ENCODE measurements at regions not wholly inside any gene's neighbourhood (a gene's known extent, or its start where the extent isn't known, plus 50 kb on each side); places are given as distances from the start of the nearest gene placed in this dataset.

- no peaks in the 10 kb centered on the region for H3K36me3 Mint-ChIP-seq (ENCODE audit: insufficient read depth, unreplicated experiment)
- peaks cover 6% of the 10 kb centered on the region for H3K4me1 Mint-ChIP-seq (ENCODE audit: low read depth, unreplicated experiment)
- no peak for TF ChIP-seq CTCF (IDR thresholded peaks at IDR 0.05; ENCODE audit: insufficient read depth in 1 of 2, low read depth in 1 of 2, low read length in 1 of 2, severe bottlenecking in 1 of 2, unreplicated experiment in 1 of 2)
- intact Hi-C loops (cut with micrococcal nuclease; ENCODE audit: unreplicated experiment): no loop called here
- ChIA-PET POLR2A (no interaction called here), CTCF (no interaction called here)
- H3K9me3 ChIP-seq: peaks cover 4% of the 10 kb centered on the region; the same call in 1 of the 2 replicates
- DNase-seq: no peak
- H3K4me3 ChIP-seq (ENCODE audit: low read depth, low read length): no peak overlapping the region
- no peaks in the 10 kb centered on the region for H3K36me3 ChIP-seq (ENCODE audit: control insufficient read depth, insufficient read depth, low read length)
- H3K27ac Mint-ChIP-seq (ENCODE audit: unreplicated experiment): no peak overlapping the region
- H3K9me3 Mint-ChIP-seq (ENCODE audit: unreplicated experiment): no peaks in the 10 kb centered on the region
- BruUV-seq (replicated peaks): no TSS peak
- H3K27me3 Mint-ChIP-seq (ENCODE audit: insufficient read depth, unreplicated experiment): no peaks in the 10 kb centered on the region
- H3K4me1 ChIP-seq: no peaks in the 10 kb centered on the region
- no peaks in the 10 kb centered on the region for H3K27me3 ChIP-seq (replicated peaks; ENCODE audit: control insufficient read depth, insufficient read depth, low read length)
- H3K4me3 Mint-ChIP-seq (ENCODE audit: unreplicated experiment): no peak overlapping the region
These were observed 223.4 kb upstream of the SLCO3A1 start for GRCh38 chr15:91630090-91630489.

- ChIA-PET POLR2A (no interaction called here), CTCF (no interaction called here)
- Mint-ChIP-seq H3K9me3 (ENCODE audit: unreplicated experiment) (no peaks in the 10 kb centered on the region), H3K4me1 (ENCODE audit: low read depth, unreplicated experiment) (peaks cover 6% of the 10 kb centered on the region), H3K36me3 (ENCODE audit: insufficient read depth, unreplicated experiment) (no peaks in the 10 kb centered on the region), H3K27ac (ENCODE audit: unreplicated experiment) (no peak overlapping the region), H3K27me3 (ENCODE audit: insufficient read depth, unreplicated experiment) (no peaks in the 10 kb centered on the region), H3K4me3 (ENCODE audit: unreplicated experiment) (no peak overlapping the region)
- H3K4me1 ChIP-seq: no peaks in the 10 kb centered on the region
- no peak for TF ChIP-seq CTCF (IDR thresholded peaks at IDR 0.05; ENCODE audit: insufficient read depth in 1 of 2, low read depth in 1 of 2, low read length in 1 of 2, severe bottlenecking in 1 of 2, unreplicated experiment in 1 of 2)
- H3K4me3 ChIP-seq (ENCODE audit: low read depth, low read length): no peak overlapping the region
- no TSS peak for BruUV-seq (replicated peaks)
- intact Hi-C loops (cut with micrococcal nuclease; ENCODE audit: unreplicated experiment): no loop called here
- DNase-seq: no peak
- peaks cover 4% of the 10 kb centered on the region; the same call in 1 of the 2 replicates for H3K9me3 ChIP-seq
- no peaks in the 10 kb centered on the region for H3K27me3 ChIP-seq (replicated peaks; ENCODE audit: control insufficient read depth, insufficient read depth, low read length)
- H3K36me3 ChIP-seq (ENCODE audit: control insufficient read depth, insufficient read depth, low read length): no peaks in the 10 kb centered on the region
These were observed 221.3 kb upstream of the SLCO3A1 start for GRCh38 chr15:91632176-91632575.

GRCh38 chr15:91632981-91633380 lies 220.5 kb upstream of the SLCO3A1 start:
- DNase-seq: no peak
- Mint-ChIP-seq H3K27ac (ENCODE audit: unreplicated experiment) (no peak overlapping the region), H3K4me3 (ENCODE audit: unreplicated experiment) (no peak overlapping the region), H3K36me3 (ENCODE audit: insufficient read depth, unreplicated experiment) (no peaks in the 10 kb centered on the region), H3K4me1 (ENCODE audit: low read depth, unreplicated experiment) (peaks cover 6% of the 10 kb centered on the region), H3K27me3 (ENCODE audit: insufficient read depth, unreplicated experiment) (no peaks in the 10 kb centered on the region), H3K9me3 (ENCODE audit: unreplicated experiment) (no peaks in the 10 kb centered on the region)
- no peaks in the 10 kb centered on the region for H3K27me3 ChIP-seq (replicated peaks; ENCODE audit: control insufficient read depth, insufficient read depth, low read length)
- ChIA-PET POLR2A (no interaction called here), CTCF (no interaction called here)
- no peak overlapping the region for H3K4me3 ChIP-seq (ENCODE audit: low read depth, low read length)
- no peak for TF ChIP-seq CTCF (IDR thresholded peaks at IDR 0.05; ENCODE audit: insufficient read depth in 1 of 2, low read depth in 1 of 2, low read length in 1 of 2, severe bottlenecking in 1 of 2, unreplicated experiment in 1 of 2)
- intact Hi-C loops (cut with micrococcal nuclease; ENCODE audit: unreplicated experiment): no loop called here
- BruUV-seq (replicated peaks): no TSS peak
- no peaks in the 10 kb centered on the region for H3K4me1 ChIP-seq
- no peaks in the 10 kb centered on the region for H3K36me3 ChIP-seq (ENCODE audit: control insufficient read depth, insufficient read depth, low read length)
- peaks cover 4% of the 10 kb centered on the region; the same call in 1 of the 2 replicates for H3K9me3 ChIP-seq
